Embryonic facial prominence (tissue), 1 donor: ENCODE measurements at regions not wholly inside any gene's neighbourhood (a gene's known extent, or its start where the extent isn't known, plus 50 kb on each side); places are given as distances from the start of the nearest gene placed in this dataset.

Source experiments
- DNase-seq: peaks from one replicate; pipeline ENCODE4 v3.0.0-alpha.2; 2016; ENCODE audit errors: extremely low spot score

DNA sequence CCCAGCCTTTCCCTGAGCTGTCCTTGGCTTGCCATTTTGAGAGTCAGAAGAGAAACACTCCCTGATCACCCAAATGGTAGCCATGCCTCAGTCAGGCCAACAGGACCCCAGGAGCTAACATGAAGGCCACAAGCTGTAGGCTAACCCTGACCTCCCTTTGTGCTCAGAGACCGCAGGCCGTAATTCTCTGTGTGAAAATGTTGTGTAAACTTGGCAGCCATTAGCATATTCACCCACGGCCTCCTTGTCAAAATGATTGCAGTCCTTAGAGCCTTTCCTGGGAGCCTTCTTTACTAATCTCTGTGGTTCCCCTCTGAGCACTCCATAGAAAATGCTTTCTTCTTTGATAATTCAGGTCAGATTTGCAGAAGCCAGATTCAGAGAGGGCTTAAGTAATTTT is 418.9 kb downstream of the COG6 start:
- DNase-seq, result no peak

DNA sequence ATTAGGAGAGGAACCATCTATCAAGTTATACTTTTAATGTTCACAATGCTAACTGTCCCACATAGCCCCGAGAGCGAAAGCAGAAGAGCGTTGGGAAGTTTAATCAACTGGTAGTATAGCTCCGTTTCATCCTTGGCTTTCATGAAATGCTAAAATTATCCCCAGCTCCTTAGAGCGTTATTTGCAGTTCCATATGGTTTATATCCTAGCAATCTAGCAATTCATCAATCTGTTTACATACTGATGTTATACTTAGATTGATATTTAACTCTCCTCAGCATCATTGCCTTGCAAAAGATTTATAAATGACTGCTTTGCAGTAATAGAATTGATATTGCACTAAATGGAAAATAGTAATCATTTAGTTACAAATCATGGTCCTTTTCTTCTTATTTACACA is 419.8 kb downstream of the COG6 start:
- no peak for DNase-seq

DNA sequence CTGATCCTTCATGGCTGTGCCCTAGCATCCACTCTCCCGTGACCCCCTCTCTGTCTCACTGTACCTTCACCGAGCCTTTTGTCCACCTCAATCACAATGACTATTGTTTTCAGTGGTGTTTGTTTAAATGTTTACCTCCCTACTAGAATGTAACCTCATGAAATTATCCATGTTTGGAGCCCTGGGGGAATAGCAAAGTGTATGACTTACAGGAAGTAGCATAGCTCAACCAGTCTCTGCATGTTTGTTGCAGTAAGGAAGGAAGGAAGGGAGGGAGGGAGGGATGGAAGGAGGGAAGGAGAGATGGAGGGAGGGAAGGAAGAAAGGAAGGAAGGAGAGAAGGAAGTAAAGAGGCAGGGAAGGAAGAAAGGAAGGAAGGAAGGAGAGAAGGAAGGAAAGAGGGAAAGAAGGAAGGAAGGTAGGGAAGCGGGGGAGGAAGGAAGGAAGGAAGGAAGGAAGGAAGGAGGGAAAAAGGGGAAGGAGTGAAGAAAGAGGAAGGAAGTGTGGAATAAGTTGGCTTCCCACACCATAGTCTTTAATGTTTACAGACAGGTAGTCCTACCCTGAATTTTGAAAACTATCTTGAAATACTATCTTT is 421.4 kb downstream of the COG6 start:
- DNase-seq, result no peak

DNA sequence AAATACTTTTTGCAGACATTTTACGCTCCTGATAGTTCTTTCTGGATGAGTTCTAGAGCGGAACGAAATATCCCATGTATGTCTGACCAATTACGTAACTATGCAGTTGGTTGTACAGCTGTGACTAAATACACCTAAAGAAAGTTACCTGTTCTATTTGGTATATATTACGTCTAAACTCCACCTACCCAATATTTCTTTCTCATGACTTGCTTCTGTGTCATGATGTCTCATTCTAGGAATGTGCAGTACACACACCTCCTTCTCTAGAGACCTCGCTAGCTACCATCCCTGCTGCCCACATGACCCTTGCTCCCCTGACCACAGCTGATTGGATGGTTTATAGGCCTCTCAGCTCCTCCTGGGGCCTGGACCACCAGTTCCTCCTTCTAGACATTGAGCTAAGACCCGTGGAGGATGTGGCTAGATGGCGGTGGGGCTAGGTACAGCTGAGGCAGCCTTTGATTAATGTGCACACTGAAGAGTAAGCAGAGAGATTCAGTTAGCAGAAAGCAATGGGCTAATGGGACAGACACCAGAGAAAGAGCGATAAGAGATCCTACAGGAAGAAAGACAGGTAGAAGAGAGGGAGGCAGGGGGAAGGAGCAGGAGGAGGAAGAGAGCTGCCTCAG is 422.1 kb downstream of the COG6 start:
- no peak for DNase-seq

DNA sequence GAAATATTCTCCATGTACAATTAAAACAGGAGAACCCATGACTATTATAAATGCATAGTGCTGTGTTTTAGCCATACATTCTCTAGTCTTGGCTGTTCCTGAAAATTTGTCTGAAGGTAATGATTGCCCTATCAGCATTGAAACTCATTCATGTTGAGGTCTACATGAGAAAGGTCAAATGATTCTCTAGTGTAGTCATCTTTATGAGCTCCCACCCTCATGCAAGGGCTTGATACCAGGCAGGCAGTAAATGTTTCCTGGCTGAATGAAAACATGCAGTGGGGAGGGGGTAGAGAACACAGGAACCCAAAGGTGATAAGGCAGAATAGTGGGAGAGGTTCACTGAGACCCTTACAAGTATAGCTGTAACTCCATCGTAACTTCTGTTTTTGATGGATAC is 424.3 kb downstream of the COG6 start:
- DNase-seq, result no peak

DNA sequence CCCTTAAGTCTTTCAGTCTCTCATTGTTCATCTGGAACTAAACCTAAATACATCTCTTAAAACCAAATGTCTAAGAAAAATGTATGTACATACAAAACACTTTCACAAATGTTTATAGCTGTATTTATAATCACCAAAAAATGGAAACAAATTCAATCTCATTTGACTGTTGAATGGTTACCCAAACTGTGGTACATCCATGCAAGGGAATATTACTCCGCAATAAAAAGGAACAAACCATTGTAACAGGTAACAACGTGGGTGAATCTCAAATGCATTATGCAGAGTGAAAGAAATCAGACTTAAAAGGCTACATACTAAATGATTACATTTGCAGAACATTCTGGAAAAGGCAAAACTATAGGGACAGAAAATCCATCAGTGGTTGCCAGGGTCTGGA is 425.2 kb downstream of the COG6 start:
- no peak for DNase-seq

DNA sequence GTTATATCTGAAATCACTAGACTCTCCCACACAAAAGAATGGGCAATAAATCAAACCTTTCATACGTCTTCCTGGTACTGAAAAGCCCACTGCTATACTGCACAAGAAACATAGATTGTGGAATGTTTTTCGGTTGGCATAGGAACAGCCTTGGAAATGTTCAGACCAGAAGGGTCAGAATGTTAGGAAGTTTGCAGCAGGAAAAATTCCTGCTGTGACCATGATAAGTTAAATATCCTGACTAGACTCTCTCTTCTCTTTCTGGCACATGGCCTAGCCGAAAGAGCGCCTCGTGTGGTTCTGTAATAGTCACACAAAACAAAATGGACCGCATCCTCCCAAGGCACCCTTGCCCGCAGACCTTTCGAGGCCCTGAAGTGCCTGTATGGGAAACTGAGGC is 427.2 kb downstream of the COG6 start:
- DNase-seq, result no peak

DNA sequence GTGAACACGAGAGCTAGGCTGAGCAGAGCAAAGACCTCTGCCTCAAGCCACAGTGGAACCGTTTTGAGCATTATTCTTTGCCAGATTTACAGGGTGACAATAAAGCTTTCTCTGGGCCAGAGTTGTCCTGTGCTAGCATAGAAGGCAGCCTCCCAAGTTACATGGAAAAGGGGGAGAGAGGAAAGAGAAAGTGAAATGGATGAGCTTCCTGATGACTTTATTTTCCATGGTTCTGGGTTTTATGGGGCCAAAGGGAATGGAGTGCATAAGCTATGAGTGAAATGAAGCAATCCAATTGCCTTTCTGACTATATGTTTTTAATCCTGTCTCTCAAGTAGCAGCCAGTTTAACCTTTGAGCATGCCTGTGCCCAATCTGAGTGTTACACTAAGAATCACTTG is 428.4 kb downstream of the COG6 start:
- no peak for DNase-seq

DNA sequence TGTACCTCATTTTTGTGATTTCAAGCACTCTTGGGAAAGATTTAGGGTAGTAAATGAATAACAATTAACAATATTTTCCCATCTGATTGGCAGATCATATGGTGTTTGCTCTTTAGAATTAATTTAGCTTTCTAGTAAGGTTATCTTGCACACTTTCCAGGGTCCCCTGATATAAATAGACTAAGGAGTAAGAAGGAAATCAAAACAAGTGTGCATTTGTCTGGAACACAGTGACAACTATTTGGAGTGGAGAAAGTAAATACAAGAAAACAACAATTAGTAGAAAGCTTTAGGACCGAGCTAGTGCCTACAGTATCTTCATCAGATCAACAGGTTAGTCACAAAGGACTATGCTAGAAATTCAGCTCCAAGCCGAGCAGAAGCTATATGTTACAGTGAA is 429.5 kb downstream of the COG6 start:
- no peak for DNase-seq

DNA sequence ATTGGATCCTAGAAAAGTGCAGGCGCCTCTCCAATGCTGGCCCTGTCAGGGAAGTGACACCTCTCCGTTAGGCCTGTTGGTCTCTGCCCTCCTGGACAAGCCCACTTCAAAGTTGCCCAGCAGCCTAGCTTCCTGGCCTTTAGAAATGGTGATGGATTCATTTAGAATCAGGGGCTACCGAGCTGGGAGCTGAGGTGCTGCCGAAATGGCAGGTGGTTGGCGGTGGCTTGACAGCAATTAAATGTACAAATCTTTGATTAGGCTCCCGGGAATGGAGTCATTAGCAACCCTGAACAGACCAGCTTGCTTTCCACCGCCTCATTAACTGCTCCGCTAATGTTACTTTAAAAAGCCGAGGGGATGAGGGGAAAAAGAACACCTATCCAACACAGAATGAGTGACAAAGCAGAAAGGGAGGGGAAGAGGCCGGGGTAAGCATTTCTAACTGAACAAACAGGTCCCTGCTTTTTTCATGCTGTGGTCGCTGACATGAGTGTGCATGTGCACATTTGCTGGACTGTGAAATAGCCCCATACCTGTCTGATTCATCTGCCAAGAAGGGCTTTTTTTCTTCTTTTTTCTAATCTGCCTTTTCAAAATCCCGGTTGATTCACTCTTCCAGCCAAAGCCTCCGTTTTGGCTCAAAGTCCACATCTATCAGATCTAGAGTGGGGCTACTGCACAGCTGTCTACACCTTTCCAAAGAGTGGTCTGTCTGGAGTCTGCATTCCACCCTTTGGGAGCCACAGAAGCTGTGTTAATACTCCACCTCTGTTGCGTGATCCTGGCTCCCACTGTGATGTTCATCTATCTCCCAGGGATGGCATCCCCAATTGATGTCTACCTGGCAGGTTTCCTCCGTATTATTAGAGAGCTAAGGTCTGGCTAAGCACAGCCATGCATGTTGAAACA is 431.9 kb downstream of the COG6 start:
- DNase-seq, result no peak

DNA sequence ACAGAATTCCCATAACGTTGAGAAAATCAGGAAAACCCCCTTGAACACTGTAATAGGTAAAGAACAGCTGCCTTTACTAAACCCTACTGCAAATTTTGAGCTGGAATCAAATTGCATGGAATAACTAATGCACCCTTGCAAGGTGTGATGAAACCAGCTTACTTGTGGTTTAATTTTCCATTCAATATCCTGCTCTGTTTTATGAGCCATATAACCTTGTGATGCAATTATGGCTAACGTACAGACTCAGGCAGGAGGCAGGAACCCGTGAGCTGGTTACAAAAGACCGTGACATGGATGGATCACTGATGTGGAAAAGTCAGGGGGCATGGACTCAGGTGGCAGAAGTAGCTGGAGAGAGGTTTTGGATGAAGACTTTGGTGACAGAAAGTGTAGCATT is 438.6 kb downstream of the COG6 start:
- no peak for DNase-seq

DNA sequence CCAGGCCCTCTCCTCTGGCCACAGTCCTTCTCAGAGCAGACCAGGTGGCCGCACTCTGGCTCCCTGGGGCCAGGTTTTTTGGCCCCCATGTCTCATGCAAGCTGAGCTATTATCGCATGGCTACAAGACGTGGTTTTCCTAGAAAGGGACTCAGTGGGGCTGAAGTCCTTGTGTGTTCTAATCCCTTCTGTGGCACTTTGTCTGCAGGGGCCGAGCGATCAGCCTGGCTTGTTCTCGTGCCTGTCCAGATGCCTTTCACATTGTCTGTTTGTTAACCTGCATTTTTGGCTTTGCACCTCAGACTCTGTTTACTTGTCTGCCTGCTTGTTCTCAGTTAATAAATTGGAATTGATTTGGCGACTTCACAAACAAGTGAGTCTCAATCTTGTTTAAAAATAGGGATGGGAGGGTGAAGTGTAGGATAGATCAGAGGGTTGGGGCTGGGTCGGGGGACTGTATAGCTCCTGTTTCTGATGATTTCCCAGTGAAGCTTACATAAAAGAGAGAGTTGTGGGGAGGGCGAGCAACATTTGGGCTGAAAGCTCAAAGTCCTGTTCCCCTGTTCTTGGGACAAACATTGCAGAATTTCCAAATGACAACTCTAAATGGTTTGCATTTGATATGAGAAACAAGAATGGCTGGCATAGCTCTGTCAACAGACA is 440.4 kb downstream of the COG6 start:
- no peak for DNase-seq

DNA sequence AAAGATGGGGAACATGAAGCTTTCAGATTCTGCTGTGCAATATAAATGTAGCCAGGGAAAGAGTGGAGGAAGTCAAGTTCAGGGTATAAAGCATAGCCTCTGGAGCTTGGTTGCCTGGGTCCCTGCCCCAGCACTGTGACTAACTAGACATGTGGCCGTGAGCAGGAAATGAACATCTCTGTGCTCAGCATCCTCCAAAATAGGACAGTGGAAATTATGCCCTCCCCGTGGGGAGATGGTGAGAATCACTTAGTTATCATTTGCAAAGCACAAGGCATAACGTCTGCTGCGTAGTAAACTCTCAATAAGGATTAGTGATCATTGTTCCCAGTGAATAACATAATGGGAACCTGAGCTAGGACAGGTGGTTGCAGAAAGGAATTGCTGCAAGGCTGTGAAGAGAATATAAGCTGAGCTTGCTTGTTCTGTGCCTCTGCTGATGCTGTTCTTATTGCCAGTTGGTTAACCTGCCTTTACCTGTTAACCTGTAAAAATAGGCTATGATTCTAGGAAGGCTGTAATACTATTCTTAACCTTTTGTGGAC is 441.0 kb downstream of the COG6 start:
- DNase-seq, result no peak

DNA sequence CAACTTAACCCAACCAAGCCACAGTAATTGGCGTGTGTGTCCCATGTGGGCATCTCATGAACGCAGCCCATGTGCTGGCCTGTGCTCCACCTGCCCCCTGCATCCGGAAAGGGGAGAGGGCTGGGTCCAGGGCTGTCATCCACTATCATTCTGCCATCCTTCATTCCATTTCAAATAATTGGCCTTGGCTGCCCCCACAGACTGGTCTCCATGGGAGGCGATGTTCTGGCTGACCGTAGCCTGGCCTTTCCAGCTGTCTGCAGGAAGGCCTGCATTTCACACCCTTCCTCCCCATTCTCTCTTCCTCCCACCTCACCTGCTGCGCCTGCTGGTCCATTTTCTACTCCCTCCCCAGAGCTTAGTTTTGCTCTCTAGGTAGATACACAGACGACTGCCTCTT is 442.8 kb downstream of the COG6 start:
- DNase-seq, result no peak

DNA sequence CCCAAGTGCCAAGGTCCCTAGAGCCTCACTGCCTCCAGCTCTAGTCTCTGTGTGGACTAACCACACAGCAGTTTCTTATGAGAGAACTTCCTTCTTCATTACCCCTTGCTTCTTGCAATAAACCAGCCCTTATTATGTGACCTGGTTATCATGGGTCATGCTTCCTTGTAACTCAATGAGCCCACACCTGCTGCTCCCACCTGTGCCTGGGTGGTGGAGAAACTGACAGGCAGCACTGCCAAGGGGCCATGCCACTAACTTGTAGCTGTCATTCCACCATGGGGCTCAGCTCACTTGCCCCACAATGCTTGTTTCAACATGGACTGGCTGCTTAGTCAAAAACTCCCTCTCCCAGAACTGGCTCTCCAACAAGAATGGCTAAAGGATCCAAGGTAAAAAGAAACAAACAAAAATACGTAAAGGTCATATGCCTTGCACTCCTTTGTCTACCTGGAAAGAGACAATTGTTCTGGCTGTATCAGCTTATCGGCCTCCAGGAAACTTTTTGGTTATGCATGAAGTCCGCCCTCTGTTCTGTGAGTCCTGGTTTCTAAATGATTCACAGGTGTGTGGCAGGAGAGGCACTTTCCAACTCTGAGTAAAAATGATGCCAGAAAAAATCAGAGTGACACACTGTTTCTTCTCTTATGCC is 446.4 kb downstream of the COG6 start:
- DNase-seq, result no peak

DNA sequence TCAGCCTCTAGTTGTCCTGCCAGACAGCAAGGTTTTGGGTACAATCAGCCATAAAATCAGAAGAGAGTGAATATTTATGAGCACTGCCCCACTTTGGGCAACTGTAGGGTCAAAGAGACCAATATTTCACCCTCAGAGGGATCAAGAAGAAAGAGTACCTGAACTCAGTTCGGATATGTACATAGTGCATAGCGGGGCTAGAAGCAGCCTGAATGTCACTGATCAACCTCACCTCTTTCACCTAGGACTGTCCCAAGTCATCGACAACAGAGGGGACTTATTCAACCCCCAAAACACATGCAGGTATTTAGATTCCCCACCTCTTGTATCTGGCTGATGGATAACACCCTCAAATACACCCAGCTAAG is 446.9 kb downstream of the COG6 start:
- DNase-seq, result no peak

DNA sequence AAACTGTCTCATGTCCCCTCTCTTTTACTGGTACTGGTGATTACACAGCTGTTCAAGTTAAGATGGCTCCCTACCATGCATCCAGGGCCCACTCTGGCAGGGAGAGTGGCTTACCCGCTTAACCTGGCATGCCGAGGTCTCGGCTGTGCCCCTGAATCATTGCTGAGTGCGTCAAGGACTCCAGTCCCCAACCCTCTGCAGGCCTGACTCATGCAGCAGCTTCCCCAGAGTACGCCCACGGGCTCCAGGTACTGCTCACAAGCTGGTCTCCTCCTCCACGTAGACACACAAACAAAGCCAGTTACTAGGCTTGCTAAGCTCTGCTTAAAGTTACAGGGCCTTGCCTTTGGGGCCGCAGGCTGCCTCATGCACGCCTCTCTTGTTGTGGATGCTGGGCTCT is 447.4 kb downstream of the COG6 start:
- no peak for DNase-seq

DNA sequence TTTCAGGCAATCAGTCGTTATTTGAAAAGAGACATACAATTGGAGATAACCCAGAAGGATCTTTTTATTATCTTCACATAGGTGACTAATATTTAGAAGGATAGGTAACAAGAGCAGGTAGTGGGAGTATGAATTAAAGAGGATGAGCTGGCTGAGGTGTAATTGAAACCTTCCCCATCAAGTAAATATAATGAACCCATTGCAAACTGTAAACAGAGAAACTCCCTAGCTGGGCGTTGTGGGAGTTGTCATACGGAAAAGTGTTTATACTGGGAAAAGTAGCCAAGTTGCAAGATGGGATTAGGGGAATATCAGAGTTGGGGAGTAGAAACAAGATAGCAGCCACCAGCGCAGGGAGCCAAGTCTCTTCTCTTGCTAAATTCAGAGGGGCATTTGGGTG is 448.4 kb downstream of the COG6 start:
- no peak for DNase-seq

DNA sequence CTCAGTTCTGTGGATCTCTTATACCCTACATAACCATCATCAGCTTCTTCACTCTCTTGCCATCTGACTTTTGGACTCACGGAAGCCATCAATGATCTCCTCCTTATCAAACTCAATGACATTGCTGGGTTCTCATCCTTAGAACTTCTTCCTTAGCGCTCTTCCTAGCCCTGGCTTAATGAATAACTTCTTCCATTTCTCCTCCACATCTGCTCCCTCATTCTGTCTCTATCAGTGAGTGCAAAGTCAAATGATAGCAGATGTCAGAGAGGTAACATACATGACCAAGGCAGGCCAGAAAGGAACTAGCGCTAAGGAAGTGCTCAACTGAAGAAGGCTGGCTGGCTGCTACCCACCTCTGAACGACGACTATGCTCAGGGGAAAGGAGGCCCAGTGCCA is 449.8 kb downstream of the COG6 start:
- no peak for DNase-seq

DNA sequence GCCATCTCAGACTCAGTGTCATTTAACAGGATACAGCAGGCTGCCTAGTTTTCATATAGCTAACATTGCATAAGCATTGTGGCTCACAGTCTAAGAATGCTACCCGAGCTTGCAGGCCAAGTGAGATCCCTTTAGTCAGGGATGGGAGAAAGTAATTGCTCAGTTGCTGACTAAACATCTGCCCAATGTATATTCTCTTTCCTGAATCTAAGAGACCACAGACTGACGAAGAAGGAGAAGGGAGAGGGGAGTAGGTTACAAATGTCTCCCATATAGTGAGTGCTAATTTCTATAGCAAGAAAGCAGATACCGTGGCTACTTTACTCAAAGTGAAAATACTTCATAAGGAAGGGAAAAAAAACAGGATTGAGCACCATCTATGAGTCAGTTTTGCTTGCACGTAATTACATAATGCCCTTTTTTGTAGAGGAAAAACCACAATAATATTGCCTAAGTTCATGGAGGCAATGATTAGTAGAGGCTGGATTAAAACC is 453.9 kb downstream of the COG6 start:
- DNase-seq, result no peak

DNA sequence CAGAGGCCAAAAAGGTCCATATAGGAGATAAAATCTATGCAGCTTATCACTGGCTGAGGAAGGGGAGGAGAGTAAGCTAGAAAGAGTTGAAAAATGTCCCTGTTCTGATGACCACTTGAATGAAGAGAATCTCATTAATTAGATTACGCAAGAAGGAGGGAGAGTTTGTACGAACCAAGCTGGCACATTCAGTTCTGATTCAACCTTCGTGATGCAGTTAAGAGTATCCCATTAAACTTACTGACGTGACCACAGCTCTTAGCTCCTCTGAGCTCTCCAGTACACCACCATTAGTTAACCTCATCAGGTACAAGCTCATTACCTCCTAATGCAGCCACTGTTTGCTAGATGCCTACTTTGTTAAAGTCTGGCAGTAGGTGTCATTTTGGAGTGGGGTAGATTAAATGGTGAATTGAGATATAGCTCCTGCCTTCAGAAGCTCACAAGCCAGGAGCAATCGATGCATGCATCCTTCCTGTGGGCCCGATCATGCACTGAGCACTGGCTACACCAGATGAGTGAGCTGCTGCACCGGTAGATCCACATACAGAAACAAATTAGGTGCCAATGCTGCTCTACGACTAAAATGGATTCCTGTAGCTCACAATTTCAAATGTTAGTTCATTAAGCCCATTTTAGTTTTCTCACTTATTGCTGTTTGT is 458.3 kb downstream of the COG6 start:
- no peak for DNase-seq
